ENCODE measurements at regions not wholly inside any gene's neighbourhood (a gene's known extent, or its start where the extent isn't known, plus 50 kb on each side); places are given as distances from the start of the nearest gene placed in this dataset.

GRCh38 chr7:81181066-81181465, 262.2 kb upstream of the SEMA3C start:
- CTCF ChIA-PET: no interaction called here
- no peak for TF ChIP-seq ELF4 (IDR thresholded peaks at IDR 0.05)
- no peak for TF ChIP-seq PKNOX1 (IDR thresholded peaks at IDR 0.05)
- TF ChIP-seq CTBP1 (IDR thresholded peaks at IDR 0.05; ENCODE audit: borderline replicate concordance): no peak
- no peak for TF ChIP-seq LEF1 (IDR thresholded peaks at IDR 0.05; ENCODE audit: borderline replicate concordance)
- no peak for TF ChIP-seq BHLHE40 (IDR thresholded peaks at IDR 0.05; ENCODE audit: borderline replicate concordance)
- no peak for TF ChIP-seq SP1 (IDR thresholded peaks at IDR 0.05)
- no peak for TF ChIP-seq SUZ12 (IDR thresholded peaks at IDR 0.05)
- no peak for TF ChIP-seq HDGF (IDR thresholded peaks at IDR 0.05; ENCODE audit: borderline replicate concordance)
- no peak for TF ChIP-seq FOXM1 (IDR thresholded peaks at IDR 0.05; ENCODE audit: borderline replicate concordance)
- no peak for TF ChIP-seq TARDBP (IDR thresholded peaks at IDR 0.05)
- no peak for TF ChIP-seq L3MBTL2 (conservative IDR thresholded peaks at IDR 0.05)
- no peak for TF ChIP-seq FOXK2 (IDR thresholded peaks at IDR 0.05)
- TF ChIP-seq NFRKB (IDR thresholded peaks at IDR 0.05): no peak
- TF ChIP-seq FOXA1 (IDR thresholded peaks at IDR 0.05): no peak
- TF ChIP-seq ZNF384 (IDR thresholded peaks at IDR 0.05): no peak
- TF ChIP-seq ARNT (IDR thresholded peaks at IDR 0.05): no peak
- POLR2A ChIA-PET: no interaction called here

GRCh38 chr7:81180573-81180972, 261.7 kb upstream of the SEMA3C start:
- ChIA-PET POLR2A (no interaction called here), CTCF (no interaction called here)
- TF ChIP-seq ZNF384 (IDR thresholded peaks at IDR 0.05): no peak
- no peak for TF ChIP-seq ELF4 (IDR thresholded peaks at IDR 0.05)
- TF ChIP-seq SUZ12 (IDR thresholded peaks at IDR 0.05): no peak
- TF ChIP-seq TARDBP (IDR thresholded peaks at IDR 0.05): no peak
- TF ChIP-seq FOXM1 (IDR thresholded peaks at IDR 0.05; ENCODE audit: borderline replicate concordance): no peak
- no peak for TF ChIP-seq PKNOX1 (IDR thresholded peaks at IDR 0.05)
- no peak for TF ChIP-seq LEF1 (IDR thresholded peaks at IDR 0.05; ENCODE audit: borderline replicate concordance)
- TF ChIP-seq NFRKB (IDR thresholded peaks at IDR 0.05): no peak
- TF ChIP-seq FOXA1 (IDR thresholded peaks at IDR 0.05): no peak
- TF ChIP-seq CTBP1 (IDR thresholded peaks at IDR 0.05; ENCODE audit: borderline replicate concordance): no peak
- TF ChIP-seq BHLHE40 (IDR thresholded peaks at IDR 0.05; ENCODE audit: borderline replicate concordance): no peak
- TF ChIP-seq ARNT (IDR thresholded peaks at IDR 0.05): no peak
- no peak for TF ChIP-seq HDGF (IDR thresholded peaks at IDR 0.05; ENCODE audit: borderline replicate concordance)
- no peak for TF ChIP-seq FOXK2 (IDR thresholded peaks at IDR 0.05)
- no peak for TF ChIP-seq L3MBTL2 (conservative IDR thresholded peaks at IDR 0.05)
- TF ChIP-seq SP1 (IDR thresholded peaks at IDR 0.05): no peak
- no peak for DNase-seq (ENCODE audit: extremely low spot score)

More at GRCh38 chr7:81181066-81181465, 262.2 kb upstream of the SEMA3C start:
- no peak for DNase-seq (ENCODE audit: extremely low spot score)

GRCh38 chr7:81175275-81175940, 256.6 kb upstream of the SEMA3C start:
- ChIA-PET CTCF (no interaction called here), POLR2A (no interaction called here)
- DNase-seq (ENCODE audit: extremely low spot score): no peak
- TF ChIP-seq CTBP1 (IDR thresholded peaks at IDR 0.05; ENCODE audit: borderline replicate concordance) (no peak), FOXA1 (IDR thresholded peaks at IDR 0.05) (no peak), LEF1 (IDR thresholded peaks at IDR 0.05; ENCODE audit: borderline replicate concordance) (no peak), L3MBTL2 (conservative IDR thresholded peaks at IDR 0.05) (no peak), ZNF384 (IDR thresholded peaks at IDR 0.05) (no peak), TARDBP (IDR thresholded peaks at IDR 0.05) (no peak), ELF4 (IDR thresholded peaks at IDR 0.05) (no peak), PKNOX1 (IDR thresholded peaks at IDR 0.05) (no peak), ARNT (IDR thresholded peaks at IDR 0.05) (no peak)

- DNase-seq (ENCODE audit: extremely low spot score): no peak
- no peak for TF ChIP-seq FOXK2 (IDR thresholded peaks at IDR 0.05)
- TF ChIP-seq SP1 (IDR thresholded peaks at IDR 0.05): no peak
- TF ChIP-seq L3MBTL2 (conservative IDR thresholded peaks at IDR 0.05): no peak
- no peak for TF ChIP-seq ARNT (IDR thresholded peaks at IDR 0.05)
- TF ChIP-seq LEF1 (IDR thresholded peaks at IDR 0.05; ENCODE audit: borderline replicate concordance): no peak
- no peak for TF ChIP-seq FOXA1 (IDR thresholded peaks at IDR 0.05)
- CTCF ChIA-PET: interaction anchor here (1.3 kb wide), 1 partner anchor 9 kb away, joined by 3 read pairs; no protein-coding TSS in a partner anchor
- POLR2A ChIA-PET: no interaction called here
Measured at GRCh38 chr7:81173766-81174281, 255.0 kb upstream of the SEMA3C start.

GRCh38 chr7:81170291-81170690, 251.4 kb upstream of the SEMA3C start:
- ChIA-PET POLR2A (no interaction called here), CTCF (interaction anchor here (0.6 kb wide), 1 partner anchor 12 kb away, joined by 3 read pairs; no protein-coding TSS in a partner anchor)
- no peak for TF ChIP-seq TARDBP (IDR thresholded peaks at IDR 0.05)
- TF ChIP-seq ELF4 (IDR thresholded peaks at IDR 0.05): no peak
- TF ChIP-seq PKNOX1 (IDR thresholded peaks at IDR 0.05): no peak
- no peak for TF ChIP-seq ARNT (IDR thresholded peaks at IDR 0.05)
- no peak for TF ChIP-seq SP1 (IDR thresholded peaks at IDR 0.05)
- TF ChIP-seq ZNF384 (IDR thresholded peaks at IDR 0.05): no peak
- no peak for TF ChIP-seq SUZ12 (IDR thresholded peaks at IDR 0.05)
- DNase-seq (ENCODE audit: extremely low spot score): no peak

Measured in HEK293T (cell line).